ENCODE measurements at regions not wholly inside any gene's neighbourhood (a gene's known extent, or its start where the extent isn't known, plus 50 kb on each side); places are given as distances from the start of the nearest gene placed in this dataset.

GRCh38 chr4:34678431-34678830, 1565.9 kb downstream of the ARAP2 start:
- no peak for TF ChIP-seq CTCF (conservative IDR thresholded peaks at IDR 0.05; ENCODE audit: low read depth, low read length)
- no peak overlapping the region for H3K4me3 ChIP-seq (ENCODE audit: low read depth, low read length)
- no peak for DNase-seq (ENCODE audit: low read depth)

- no peak for DNase-seq (ENCODE audit: low read depth)
- no peak for TF ChIP-seq CTCF (conservative IDR thresholded peaks at IDR 0.05; ENCODE audit: low read depth, low read length)
- no peak overlapping the region for H3K4me3 ChIP-seq (ENCODE audit: low read depth, low read length)
These were observed 1565.1 kb downstream of the ARAP2 start for GRCh38 chr4:34679228-34679627.

- TF ChIP-seq CTCF (conservative IDR thresholded peaks at IDR 0.05; ENCODE audit: low read depth, low read length), result no peak
- no peak for DNase-seq (ENCODE audit: low read depth)
- H3K4me3 ChIP-seq (ENCODE audit: low read depth, low read length), result no peak overlapping the region
These were observed 1534.8 kb downstream of the ARAP2 start for GRCh38 chr4:34709564-34709963.

- no peak for DNase-seq (ENCODE audit: low read depth)
- no peak overlapping the region for H3K4me3 ChIP-seq (ENCODE audit: low read depth, low read length)
- TF ChIP-seq CTCF (conservative IDR thresholded peaks at IDR 0.05; ENCODE audit: low read depth, low read length), result no peak
These were observed 1525.6 kb downstream of the ARAP2 start for GRCh38 chr4:34718576-34719245.

GRCh38 chr4:34720571-34720970, 1523.7 kb downstream of the ARAP2 start:
- peak; percentile 61 for TF ChIP-seq CTCF (conservative IDR thresholded peaks at IDR 0.05; ENCODE audit: low read depth, low read length)
- DNase-seq (ENCODE audit: low read depth), result no peak
- no peak overlapping the region for H3K4me3 ChIP-seq (ENCODE audit: low read depth, low read length)

- no peak overlapping the region for H3K4me3 ChIP-seq (ENCODE audit: low read depth, low read length)
- TF ChIP-seq CTCF (conservative IDR thresholded peaks at IDR 0.05; ENCODE audit: low read depth, low read length), result no peak
- no peak for DNase-seq (ENCODE audit: low read depth)
These were observed 1522.5 kb downstream of the ARAP2 start for GRCh38 chr4:34721835-34722234.

- no peak for DNase-seq (ENCODE audit: low read depth)
- H3K4me3 ChIP-seq (ENCODE audit: low read depth, low read length), result no peak overlapping the region
- no peak for TF ChIP-seq CTCF (conservative IDR thresholded peaks at IDR 0.05; ENCODE audit: low read depth, low read length)
These were observed 1520.7 kb downstream of the ARAP2 start for GRCh38 chr4:34723605-34724004.
